GM23338 (cell line): ENCODE measurements at regions not wholly inside any gene's neighbourhood (a gene's known extent, or its start where the extent isn't known, plus 50 kb on each side); places are given as distances from the start of the nearest gene placed in this dataset.

Source experiments
- EZH2 ChIP-seq: fragments of 200-600 bp; sonication (generic); IDR thresholded peaks from one replicate; pipeline ENCODE4 v1.8.0; 2017; ENCODE audit warnings: antibody characterized with exemption, mild to moderate bottlenecking, low read depth; ENCODE audit not compliant: unreplicated experiment
- EZH2phosphoT487 ChIP-seq: fragments of 200-600 bp; sonication (generic); IDR thresholded peaks from one replicate; pipeline ENCODE4 v1.8.1; 2018; ENCODE audit warnings: antibody characterized with exemption; ENCODE audit not compliant: unreplicated experiment
- JUNB ChIP-seq: IDR thresholded peaks from one replicate; pipeline ENCODE4 v1.6.1; 2016; ENCODE audit warnings: antibody characterized with exemption; ENCODE audit not compliant: unreplicated experiment
- POLR2AphosphoS5 ChIP-seq: IDR thresholded peaks from 2 replicates; pipeline ENCODE4 v1.6.1; 2016; ENCODE audit warnings: antibody characterized with exemption, low read depth
- ZNF331 ChIP-seq: fragments of 250-450 bp; sonication (Bioruptor Pico); IDR thresholded peaks from 2 replicates; pipeline ENCODE4 v1.5.0; 2020; ENCODE audit warnings: low read depth, mild to moderate bottlenecking, moderate library complexity
- TF ChIP-seq, protein P1 (sequence below), 2 experiments: fragments of 200-600 bp in 1 of 2; sonication (generic) in 1 of 2; conservative IDR thresholded peaks; 2 replicates each; pipeline versions ENCODE4 v1.5.1 to v1.6.1; 2016 to 2017; ENCODE audit warnings: antibody characterized with exemption in 2 of 2, low read depth in 2 of 2, mild to moderate bottlenecking in 2 of 2, moderate library complexity in 1 of 2
- TF ChIP-seq, protein P2 (sequence below): IDR thresholded peaks from 2 replicates; pipeline ENCODE4 v1.6.1; 2016; ENCODE audit warnings: antibody characterized with exemption
- TF ChIP-seq, protein P3 (sequence below): IDR thresholded peaks from one replicate; pipeline ENCODE4 v1.6.1; 2018; ENCODE audit warnings: antibody characterized with exemption; ENCODE audit not compliant: unreplicated experiment

DNA sequence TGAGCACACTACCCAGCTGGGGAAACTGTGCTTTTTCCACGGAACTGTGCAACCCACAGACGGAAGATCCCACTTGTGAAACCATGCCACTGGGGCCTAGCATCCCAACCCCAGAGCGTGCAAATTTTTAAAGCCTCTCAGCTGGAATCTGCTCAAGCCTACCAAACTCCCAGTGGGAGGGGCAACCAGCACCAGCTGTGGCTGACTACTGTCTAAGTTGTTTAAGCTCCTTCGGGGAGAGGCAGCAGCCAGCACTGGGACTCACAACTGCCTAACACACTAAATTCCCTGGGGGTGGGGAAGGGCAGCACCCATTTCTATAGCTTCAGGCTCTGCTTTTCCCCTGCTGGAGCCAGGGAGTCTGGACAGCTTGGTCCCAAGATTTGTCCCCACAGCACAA, 287.6 kb upstream of the MSX2 start:
- TF ChIP-seq EZH2 (no peak), JUNB (no peak), POLR2AphosphoS5 (no peak), ZNF331 (CRISPR knock-in tag) (no peak), EZH2phosphoT487 (no peak)
- TF ChIP-seq, protein P1, sequence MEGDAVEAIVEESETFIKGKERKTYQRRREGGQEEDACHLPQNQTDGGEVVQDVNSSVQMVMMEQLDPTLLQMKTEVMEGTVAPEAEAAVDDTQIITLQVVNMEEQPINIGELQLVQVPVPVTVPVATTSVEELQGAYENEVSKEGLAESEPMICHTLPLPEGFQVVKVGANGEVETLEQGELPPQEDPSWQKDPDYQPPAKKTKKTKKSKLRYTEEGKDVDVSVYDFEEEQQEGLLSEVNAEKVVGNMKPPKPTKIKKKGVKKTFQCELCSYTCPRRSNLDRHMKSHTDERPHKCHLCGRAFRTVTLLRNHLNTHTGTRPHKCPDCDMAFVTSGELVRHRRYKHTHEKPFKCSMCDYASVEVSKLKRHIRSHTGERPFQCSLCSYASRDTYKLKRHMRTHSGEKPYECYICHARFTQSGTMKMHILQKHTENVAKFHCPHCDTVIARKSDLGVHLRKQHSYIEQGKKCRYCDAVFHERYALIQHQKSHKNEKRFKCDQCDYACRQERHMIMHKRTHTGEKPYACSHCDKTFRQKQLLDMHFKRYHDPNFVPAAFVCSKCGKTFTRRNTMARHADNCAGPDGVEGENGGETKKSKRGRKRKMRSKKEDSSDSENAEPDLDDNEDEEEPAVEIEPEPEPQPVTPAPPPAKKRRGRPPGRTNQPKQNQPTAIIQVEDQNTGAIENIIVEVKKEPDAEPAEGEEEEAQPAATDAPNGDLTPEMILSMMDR (conservative IDR thresholded peaks at IDR 0.05; ENCODE audit: low read depth in 2 of 2) = no peak
- TF ChIP-seq, protein P2, sequence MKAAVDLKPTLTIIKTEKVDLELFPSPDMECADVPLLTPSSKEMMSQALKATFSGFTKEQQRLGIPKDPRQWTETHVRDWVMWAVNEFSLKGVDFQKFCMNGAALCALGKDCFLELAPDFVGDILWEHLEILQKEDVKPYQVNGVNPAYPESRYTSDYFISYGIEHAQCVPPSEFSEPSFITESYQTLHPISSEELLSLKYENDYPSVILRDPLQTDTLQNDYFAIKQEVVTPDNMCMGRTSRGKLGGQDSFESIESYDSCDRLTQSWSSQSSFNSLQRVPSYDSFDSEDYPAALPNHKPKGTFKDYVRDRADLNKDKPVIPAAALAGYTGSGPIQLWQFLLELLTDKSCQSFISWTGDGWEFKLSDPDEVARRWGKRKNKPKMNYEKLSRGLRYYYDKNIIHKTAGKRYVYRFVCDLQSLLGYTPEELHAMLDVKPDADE = no peak
- TF ChIP-seq, protein P3, sequence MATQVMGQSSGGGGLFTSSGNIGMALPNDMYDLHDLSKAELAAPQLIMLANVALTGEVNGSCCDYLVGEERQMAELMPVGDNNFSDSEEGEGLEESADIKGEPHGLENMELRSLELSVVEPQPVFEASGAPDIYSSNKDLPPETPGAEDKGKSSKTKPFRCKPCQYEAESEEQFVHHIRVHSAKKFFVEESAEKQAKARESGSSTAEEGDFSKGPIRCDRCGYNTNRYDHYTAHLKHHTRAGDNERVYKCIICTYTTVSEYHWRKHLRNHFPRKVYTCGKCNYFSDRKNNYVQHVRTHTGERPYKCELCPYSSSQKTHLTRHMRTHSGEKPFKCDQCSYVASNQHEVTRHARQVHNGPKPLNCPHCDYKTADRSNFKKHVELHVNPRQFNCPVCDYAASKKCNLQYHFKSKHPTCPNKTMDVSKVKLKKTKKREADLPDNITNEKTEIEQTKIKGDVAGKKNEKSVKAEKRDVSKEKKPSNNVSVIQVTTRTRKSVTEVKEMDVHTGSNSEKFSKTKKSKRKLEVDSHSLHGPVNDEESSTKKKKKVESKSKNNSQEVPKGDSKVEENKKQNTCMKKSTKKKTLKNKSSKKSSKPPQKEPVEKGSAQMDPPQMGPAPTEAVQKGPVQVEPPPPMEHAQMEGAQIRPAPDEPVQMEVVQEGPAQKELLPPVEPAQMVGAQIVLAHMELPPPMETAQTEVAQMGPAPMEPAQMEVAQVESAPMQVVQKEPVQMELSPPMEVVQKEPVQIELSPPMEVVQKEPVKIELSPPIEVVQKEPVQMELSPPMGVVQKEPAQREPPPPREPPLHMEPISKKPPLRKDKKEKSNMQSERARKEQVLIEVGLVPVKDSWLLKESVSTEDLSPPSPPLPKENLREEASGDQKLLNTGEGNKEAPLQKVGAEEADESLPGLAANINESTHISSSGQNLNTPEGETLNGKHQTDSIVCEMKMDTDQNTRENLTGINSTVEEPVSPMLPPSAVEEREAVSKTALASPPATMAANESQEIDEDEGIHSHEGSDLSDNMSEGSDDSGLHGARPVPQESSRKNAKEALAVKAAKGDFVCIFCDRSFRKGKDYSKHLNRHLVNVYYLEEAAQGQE = no peak
